Breast epithelium (tissue), 4 donors: ENCODE measurements at regions not wholly inside any gene's neighbourhood (a gene's known extent, or its start where the extent isn't known, plus 50 kb on each side); places are given as distances from the start of the nearest gene placed in this dataset.

Experiments
- DNase-seq, 2 donors: peaks; one replicate each; pipeline ENCODE4 v3.0.0-alpha.2; 2019; ENCODE audit warnings: low spot score in 2 of 2
- H3K27ac ChIP-seq, 2 donors: fragments of 200-600 bp; sonication (generic) in 1 of 2; one replicate each; pipeline ENCODE4 v1.5.1; 2016 to 2019; ENCODE audit warnings: mild to moderate bottlenecking in 1 of 2
- H3K27me3 ChIP-seq, 2 donors: fragments of 200-600 bp; sonication (generic) in 1 of 2; one replicate each; pipeline versions ENCODE4 v1.5.1 to v1.6.0; 2017 to 2019; ENCODE audit warnings: control low read depth in 1 of 2, mild to moderate bottlenecking in 1 of 2
- H3K36me3 ChIP-seq: fragments of 200-600 bp; one replicate; pipeline ENCODE4 v1.5.1; 2019
- H3K4me1 ChIP-seq, 2 donors: fragments of 200-600 bp; sonication (generic); one replicate each; pipeline ENCODE4 v1.5.1; 2016 to 2019; ENCODE audit warnings: control low read depth in 1 of 2
- H3K4me3 ChIP-seq, 3 donors: fragments of 200-600 bp; sonication (generic); 1 replicate in 2 of 3; 2 replicates in 1 of 3; pipeline ENCODE4 v1.5.1; 2016 to 2019; ENCODE audit warnings: mild to moderate bottlenecking in 3 of 3, moderate library complexity in 2 of 3
- H3K9me3 ChIP-seq, 2 donors: fragments of 200-600 bp; sonication (generic) in 1 of 2; one replicate each; pipeline ENCODE4 v1.5.1; 2016 to 2019; ENCODE audit warnings: control low read depth in 1 of 2
- CTCF ChIP-seq, 3 donors: fragments of 450-650 bp; IDR thresholded peaks; one replicate each; pipeline ENCODE4 v1.5.1; 2016 to 2017; ENCODE audit warnings: antibody characterized with exemption in 3 of 3, mild to moderate bottlenecking in 3 of 3, moderate library complexity in 3 of 3
- POLR2A ChIP-seq: fragments of 450-650 bp; IDR thresholded peaks from one replicate; pipeline ENCODE4 v1.6.1; 2016; ENCODE audit warnings: antibody characterized with exemption, mild to moderate bottlenecking, moderate library complexity
- POLR2AphosphoS5 ChIP-seq, 3 donors: sonication (generic); formaldehyde crosslinking; IDR thresholded peaks; one replicate each; pipeline ENCODE4 v1.6.1; 2017; ENCODE audit warnings: antibody characterized with exemption in 3 of 3
- intact Hi-C: fragments of 100-400 bp; cut with DNase I; formaldehyde crosslinking; loops from one replicate; pipeline ENCODE4 v1.15.1; 2023; ENCODE audit warnings: low total_unique reads

GRCh38 chr7:138309186-138309585, 150.9 kb upstream of the TRIM24 start:
- Histone ChIP-seq H3K4me1 (no peaks in the 10 kb centered on the region), H3K36me3 (no peaks in the 10 kb centered on the region), H3K9me3 (peaks cover 4 to 7% of the 10 kb centered on the region in 2 donors), H3K27me3 (no peaks in the 10 kb centered on the region), H3K4me3 (no peak overlapping the region), H3K27ac (no peak overlapping the region)
- intact Hi-C loops = no loop called here
- TF ChIP-seq POLR2A (no peak), CTCF (IDR thresholded peaks at IDR 0.05) (no peak)
- no peak for DNase-seq

- DNase-seq = no peak
- H3K27me3 ChIP-seq = no peaks in the 10 kb centered on the region
- TF ChIP-seq CTCF (IDR thresholded peaks at IDR 0.05) (no peak), POLR2A (no peak), POLR2AphosphoS5 (IDR thresholded peaks at IDR 0.05) (no peak)
- no peaks in the 10 kb centered on the region for H3K9me3 ChIP-seq
- no peaks in the 10 kb centered on the region for H3K4me1 ChIP-seq
- intact Hi-C loops = no loop called here
- no peaks in the 10 kb centered on the region for H3K36me3 ChIP-seq
- no peak overlapping the region for H3K4me3 ChIP-seq
- no peak overlapping the region for H3K27ac ChIP-seq
Measured at GRCh38 chr7:138313829-138314178, 146.3 kb upstream of the TRIM24 start.

- DNase-seq = no peak
- Histone ChIP-seq H3K27ac (no peak overlapping the region), H3K36me3 (no peaks in the 10 kb centered on the region), H3K27me3 (no peaks in the 10 kb centered on the region), H3K4me1 (no peaks in the 10 kb centered on the region), H3K9me3 (no peaks in the 10 kb centered on the region), H3K4me3 (no peak overlapping the region)
- intact Hi-C loops = loop anchor here (5.0 kb wide), 1 partner anchor 579 kb away; no protein-coding TSS in a partner anchor
- TF ChIP-seq CTCF (IDR thresholded peaks at IDR 0.05) = no peak
- TF ChIP-seq POLR2AphosphoS5 (IDR thresholded peaks at IDR 0.05) = no peak
- no peak for TF ChIP-seq POLR2A
Measured at GRCh38 chr7:138316421-138317043, 143.5 kb upstream of the TRIM24 start.

- Histone ChIP-seq H3K27me3 (no peaks in the 10 kb centered on the region), H3K4me1 (no peaks in the 10 kb centered on the region), H3K27ac (no peak overlapping the region), H3K36me3 (no peaks in the 10 kb centered on the region), H3K9me3 (no peaks in the 10 kb centered on the region), H3K4me3 (no peak overlapping the region)
- DNase-seq = no peak
- intact Hi-C loops = loop anchor here (5.0 kb wide), 1 partner anchor 580 kb away; no protein-coding TSS in a partner anchor
- TF ChIP-seq CTCF (IDR thresholded peaks at IDR 0.05) (no peak), POLR2AphosphoS5 (IDR thresholded peaks at IDR 0.05) (no peak), POLR2A (no peak)
Measured at GRCh38 chr7:138317044-138317596, 142.9 kb upstream of the TRIM24 start.

GRCh38 chr7:138324941-138325340, 135.1 kb upstream of the TRIM24 start:
- H3K9me3 ChIP-seq = peaks cover 11 to 24% of the 10 kb centered on the region in 2 donors
- H3K36me3 ChIP-seq = no peaks in the 10 kb centered on the region
- no peaks in the 10 kb centered on the region for H3K4me1 ChIP-seq
- TF ChIP-seq POLR2AphosphoS5 (IDR thresholded peaks at IDR 0.05) (no peak), CTCF (IDR thresholded peaks at IDR 0.05) (no peak), POLR2A (no peak)
- DNase-seq = no peak
- no peaks in the 10 kb centered on the region for H3K27me3 ChIP-seq
- H3K27ac ChIP-seq = no peak overlapping the region
- no peak overlapping the region for H3K4me3 ChIP-seq
- intact Hi-C loops = no loop called here
